Activated CD4-positive, alpha-beta T cell treated with anti-CD3 and anti-CD28 coated beads, Interleukin-2, amount 10 ng/mL, durations not matched to agents 24 days and 14 days (primary cell): ENCODE measurements at regions not wholly inside any gene's neighbourhood (a gene's known extent, or its start where the extent isn't known, plus 50 kb on each side); places are given as distances from the start of the nearest gene placed in this dataset.

Experiments
- DNase-seq: peaks from one replicate; pipeline ENCODE4 v3.0.0; 2022
- H3K27ac Mint-ChIP-seq: one replicate; pipeline ENCODE4 v1.8.0; 2022; ENCODE audit warnings: mild to moderate bottlenecking, mixed read lengths
- H3K27me3 Mint-ChIP-seq: one replicate; pipeline ENCODE4 v1.8.0; 2022; ENCODE audit warnings: mixed read lengths
- H3K36me3 Mint-ChIP-seq: one replicate; pipeline ENCODE4 v1.8.0; 2022; ENCODE audit warnings: low read depth, mild to moderate bottlenecking, mixed read lengths
- H3K4me1 Mint-ChIP-seq: one replicate; pipeline ENCODE4 v1.8.0; 2021; ENCODE audit warnings: mixed read lengths
- H3K4me3 Mint-ChIP-seq: one replicate; pipeline ENCODE4 v1.8.0; 2022; ENCODE audit warnings: mild to moderate bottlenecking, moderate library complexity, mixed read lengths
- H3K9me3 Mint-ChIP-seq: one replicate; pipeline ENCODE4 v1.8.0; 2021; ENCODE audit warnings: mixed read lengths
- intact Hi-C: fragments of 100-400 bp; cut with micrococcal nuclease; formaldehyde crosslinking; loops from one replicate; pipeline ENCODE4 v1.15.1; 2023

DNA sequence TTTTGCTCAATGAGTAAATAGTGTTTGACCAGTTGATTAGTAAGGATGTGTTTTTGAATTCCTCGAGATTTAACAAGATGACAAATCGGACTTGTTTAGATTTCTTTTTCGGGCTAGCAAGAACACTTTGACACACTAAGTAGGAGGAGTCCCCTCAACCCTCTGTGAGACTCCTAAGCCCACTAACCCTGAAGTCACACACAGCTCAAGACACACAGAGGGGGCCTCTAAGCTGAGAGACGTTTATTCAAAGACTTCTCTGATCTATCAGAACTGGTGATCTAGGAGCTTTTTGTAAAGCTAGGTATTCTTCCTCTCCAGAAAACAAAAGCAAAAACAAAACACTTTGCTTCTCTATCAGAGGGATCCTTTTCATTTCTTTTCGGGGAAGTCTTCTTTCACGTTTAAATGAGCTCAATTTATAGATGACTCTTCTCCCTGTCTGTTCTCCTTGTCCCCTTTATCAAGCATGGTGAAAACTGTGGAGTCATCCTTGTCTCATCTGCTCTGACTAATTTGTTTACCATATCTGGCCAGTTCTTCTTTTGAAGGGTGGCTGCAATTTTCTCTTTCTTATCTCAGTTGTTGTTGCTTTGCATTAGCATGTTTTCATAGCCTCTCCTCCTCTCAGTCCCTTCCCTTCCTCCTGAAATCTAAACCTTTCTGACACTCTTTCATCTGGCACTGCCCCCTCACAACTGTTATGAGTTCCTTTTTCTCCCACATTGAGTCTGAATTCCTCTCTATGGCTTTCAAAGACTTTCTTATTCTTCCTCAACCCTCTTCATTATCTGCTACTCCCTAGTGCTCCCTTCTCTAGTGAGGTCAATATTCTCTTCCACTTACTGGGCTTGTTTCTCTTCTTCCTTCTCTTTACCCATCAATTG lies 68.5 kb upstream of the RAI14 start:
- H3K4me3 Mint-ChIP-seq: no peak overlapping the region
- no peak for DNase-seq
- no peak overlapping the region for H3K27ac Mint-ChIP-seq
- H3K4me1 Mint-ChIP-seq: peaks cover 15% of the 10 kb centered on the region
- intact Hi-C loops: no loop called here
- H3K36me3 Mint-ChIP-seq: no peaks in the 10 kb centered on the region
- no peaks in the 10 kb centered on the region for H3K9me3 Mint-ChIP-seq
- peaks cover 3% of the 10 kb centered on the region for H3K27me3 Mint-ChIP-seq

GRCh38 chr5:34589832-34590231 lies 66.3 kb upstream of the RAI14 start:
- no peaks in the 10 kb centered on the region for H3K9me3 Mint-ChIP-seq
- no peaks in the 10 kb centered on the region for H3K27me3 Mint-ChIP-seq
- no peaks in the 10 kb centered on the region for H3K36me3 Mint-ChIP-seq

GRCh38 chr5:34591723-34592122 lies 64.4 kb upstream of the RAI14 start:
- Mint-ChIP-seq H3K27ac (no peak overlapping the region), H3K4me3 (no peak overlapping the region), H3K9me3 (no peaks in the 10 kb centered on the region), H3K4me1 (peaks cover 4% of the 10 kb centered on the region), H3K27me3 (no peaks in the 10 kb centered on the region), H3K36me3 (no peaks in the 10 kb centered on the region)
- DNase-seq: no peak
- intact Hi-C loops: no loop called here

More at GRCh38 chr5:34589832-34590231, 66.3 kb upstream of the RAI14 start:
- no peak overlapping the region for H3K4me3 Mint-ChIP-seq
- no peak overlapping the region for H3K27ac Mint-ChIP-seq
- intact Hi-C loops: no loop called here
- no peak for DNase-seq
- H3K4me1 Mint-ChIP-seq: peaks cover 11% of the 10 kb centered on the region

DNA sequence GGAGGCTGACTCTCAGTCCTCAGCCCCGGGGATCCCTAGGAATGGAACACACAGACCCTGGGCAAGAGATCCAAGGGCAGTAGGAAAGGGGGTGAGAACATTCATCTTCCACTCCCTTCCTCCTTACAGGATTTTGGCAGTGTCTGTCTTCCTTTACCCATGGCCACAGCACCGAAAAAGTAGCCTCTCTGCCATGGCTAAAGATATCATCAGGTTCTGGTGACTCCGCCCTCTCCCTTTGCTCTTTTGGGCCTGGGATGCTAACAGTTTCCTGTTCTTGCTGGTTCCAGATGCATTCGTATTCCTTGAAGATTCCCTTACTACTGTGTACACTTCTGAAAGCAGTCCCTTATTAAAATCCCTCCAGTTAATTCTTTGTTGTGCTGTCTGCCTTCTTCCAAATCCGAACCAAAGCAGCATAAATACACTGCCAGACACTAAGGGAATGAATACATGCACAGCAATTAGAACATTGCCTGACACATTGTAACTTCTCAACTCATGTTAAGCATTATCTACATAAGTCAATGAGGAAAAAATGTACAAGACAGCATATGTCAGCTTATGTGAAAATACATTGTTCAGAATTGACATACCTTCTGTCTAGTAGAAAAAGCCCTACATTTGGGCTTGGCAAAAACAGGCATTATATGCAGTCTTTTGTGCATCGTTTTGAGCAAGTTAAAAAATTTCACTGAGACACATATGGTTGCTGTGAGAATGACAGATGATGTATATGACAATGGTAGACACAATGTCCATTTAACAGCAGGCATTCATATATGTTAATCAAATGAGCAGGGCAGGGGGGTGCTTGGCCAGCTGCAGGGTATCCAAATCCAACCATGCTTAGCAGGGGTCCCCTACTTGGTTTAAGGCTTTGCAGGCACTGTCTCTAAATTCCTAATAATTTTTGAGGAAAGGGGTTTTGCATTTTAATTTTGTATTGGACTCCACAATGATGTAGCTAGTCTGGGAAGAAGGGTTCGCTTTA lies 58.8 kb upstream of the RAI14 start:
- no peak overlapping the region for H3K27ac Mint-ChIP-seq

GRCh38 chr5:34598177-34598794 lies 57.8 kb upstream of the RAI14 start:
- intact Hi-C loops: no loop called here
- no peak overlapping the region for H3K4me3 Mint-ChIP-seq
- no peaks in the 10 kb centered on the region for H3K36me3 Mint-ChIP-seq
- no peaks in the 10 kb centered on the region for H3K4me1 Mint-ChIP-seq
- H3K9me3 Mint-ChIP-seq: no peaks in the 10 kb centered on the region
- DNase-seq: no peak
- no peak overlapping the region for H3K27ac Mint-ChIP-seq
- H3K27me3 Mint-ChIP-seq: no peaks in the 10 kb centered on the region

More for the DNA sequence above, 58.8 kb upstream of the RAI14 start:
- Mint-ChIP-seq H3K4me1 (no peaks in the 10 kb centered on the region), H3K4me3 (no peak overlapping the region), H3K27me3 (no peaks in the 10 kb centered on the region), H3K9me3 (no peaks in the 10 kb centered on the region), H3K36me3 (no peaks in the 10 kb centered on the region)
- DNase-seq: no peak
- intact Hi-C loops: no loop called here

DNA sequence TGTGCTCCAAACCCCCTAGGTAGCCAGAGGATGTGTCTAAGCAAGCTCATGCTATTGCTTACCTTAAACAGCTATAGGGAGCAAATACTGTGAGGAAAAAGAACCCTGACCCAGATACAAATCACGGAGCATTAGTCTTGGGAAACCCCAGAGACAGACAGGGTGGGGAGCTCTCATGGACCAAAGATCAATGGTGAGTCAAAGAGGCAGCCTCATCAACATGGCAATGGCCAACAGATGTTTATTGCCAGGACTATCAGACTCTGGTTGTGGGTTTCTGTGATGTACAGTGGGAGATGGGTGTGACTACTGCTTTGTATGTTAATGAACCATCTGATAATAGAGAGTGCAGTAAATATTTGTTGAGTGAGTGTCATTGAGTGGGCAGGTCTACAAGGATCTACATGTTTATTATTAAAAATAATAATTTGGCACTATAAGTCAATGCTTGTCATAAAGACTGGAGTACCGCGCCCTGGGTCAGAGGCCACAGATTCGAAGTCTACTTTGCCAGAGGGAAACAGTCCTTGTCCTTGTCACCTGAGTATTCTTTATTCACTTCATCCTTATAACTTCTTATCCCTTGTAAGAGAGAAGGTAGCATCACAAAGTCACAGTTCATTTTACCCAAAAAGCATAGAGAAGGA lies 56.5 kb upstream of the RAI14 start:
- no peak overlapping the region for H3K27ac Mint-ChIP-seq
- intact Hi-C loops: no loop called here
- H3K27me3 Mint-ChIP-seq: no peaks in the 10 kb centered on the region
- no peaks in the 10 kb centered on the region for H3K4me1 Mint-ChIP-seq
- no peak for DNase-seq
- no peak overlapping the region for H3K4me3 Mint-ChIP-seq
- H3K36me3 Mint-ChIP-seq: no peaks in the 10 kb centered on the region
- H3K9me3 Mint-ChIP-seq: no peaks in the 10 kb centered on the region

DNA sequence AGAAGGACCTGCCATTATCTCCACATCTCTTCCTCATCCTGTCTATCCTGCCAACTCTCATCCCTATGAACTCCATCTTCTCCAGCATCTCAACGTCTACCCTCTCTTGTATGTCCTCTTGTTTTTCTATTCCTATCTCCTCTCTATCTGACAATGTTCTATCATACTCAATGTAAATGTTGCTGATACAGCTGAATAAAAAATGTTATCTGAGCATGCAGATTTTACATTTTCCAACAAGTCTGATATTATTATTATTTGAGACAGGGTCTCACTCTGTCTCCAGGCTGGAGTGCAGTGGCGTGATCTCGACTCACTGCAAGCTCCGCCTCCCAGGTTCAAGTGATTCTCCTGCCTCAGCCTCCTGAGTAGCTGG lies 56.0 kb upstream of the RAI14 start:
- Mint-ChIP-seq H3K4me3 (no peak overlapping the region), H3K27me3 (no peaks in the 10 kb centered on the region), H3K9me3 (no peaks in the 10 kb centered on the region), H3K4me1 (no peaks in the 10 kb centered on the region), H3K36me3 (no peaks in the 10 kb centered on the region), H3K27ac (no peak overlapping the region)
- DNase-seq: no peak
- intact Hi-C loops: no loop called here

GRCh38 chr5:34603378-34603777 lies 52.8 kb upstream of the RAI14 start:
- Mint-ChIP-seq H3K36me3 (no peaks in the 10 kb centered on the region), H3K4me3 (no peak overlapping the region), H3K4me1 (no peaks in the 10 kb centered on the region), H3K27me3 (no peaks in the 10 kb centered on the region), H3K27ac (no peak overlapping the region), H3K9me3 (no peaks in the 10 kb centered on the region)
- DNase-seq: no peak
- intact Hi-C loops: no loop called here

- Mint-ChIP-seq H3K27me3 (no peaks in the 10 kb centered on the region), H3K4me3 (no peak overlapping the region), H3K9me3 (no peaks in the 10 kb centered on the region), H3K27ac (no peak overlapping the region), H3K4me1 (no peaks in the 10 kb centered on the region), H3K36me3 (no peaks in the 10 kb centered on the region)
- DNase-seq: no peak
- intact Hi-C loops: no loop called here
Measured at GRCh38 chr5:34604119-34604675, 51.9 kb upstream of the RAI14 start.

DNA sequence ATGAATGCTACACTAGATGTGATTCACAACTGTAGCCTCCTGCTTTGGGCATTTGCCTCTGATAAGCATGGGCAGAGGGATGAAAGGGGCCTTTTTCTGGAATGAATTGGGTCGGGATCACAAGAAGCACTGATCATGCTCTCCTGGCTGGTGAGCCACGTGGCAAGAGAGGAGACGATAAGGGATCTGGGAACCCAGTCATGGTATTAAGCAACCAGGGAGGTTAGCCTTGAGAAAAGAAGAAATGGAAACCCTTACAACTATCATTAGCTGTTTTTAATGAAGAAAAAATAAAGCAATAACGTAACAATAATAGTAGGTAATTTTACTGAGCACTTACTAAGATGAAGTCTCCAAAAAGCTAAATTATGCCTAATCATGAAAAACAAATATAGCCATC lies 50.0 kb upstream of the RAI14 start:
- H3K36me3 Mint-ChIP-seq: no peaks in the 10 kb centered on the region
- intact Hi-C loops: no loop called here
- no peak for DNase-seq

More for the DNA sequence above, 50.0 kb upstream of the RAI14 start:
- H3K4me3 Mint-ChIP-seq: no peak overlapping the region
- no peak overlapping the region for H3K27ac Mint-ChIP-seq
- no peaks in the 10 kb centered on the region for H3K4me1 Mint-ChIP-seq
- no peaks in the 10 kb centered on the region for H3K9me3 Mint-ChIP-seq
- H3K27me3 Mint-ChIP-seq: no peaks in the 10 kb centered on the region
